Tibial artery (tissue), 4 donors: ENCODE measurements at regions not wholly inside any gene's neighbourhood (a gene's known extent, or its start where the extent isn't known, plus 50 kb on each side); places are given as distances from the start of the nearest gene placed in this dataset.

ENCODE experiments used
- DNase-seq, 2 donors: peaks; one replicate each; pipeline ENCODE4 v3.0.0-alpha.2; 2019
- H3K27ac ChIP-seq, 2 donors: fragments of 200-600 bp; sonication (generic) in 1 of 2; 1 replicate in 1 of 2; 2 replicates in 1 of 2; pipeline ENCODE4 v1.5.1; 2018 to 2019; ENCODE audit warnings: mild to moderate bottlenecking in 1 of 2
- H3K27me3 ChIP-seq, 2 donors: fragments of 200-600 bp; sonication (generic) in 1 of 2; one replicate each; pipeline versions ENCODE4 v1.5.1 to v1.6.0; 2016 to 2019
- H3K36me3 ChIP-seq, 3 donors: fragments of 200-600 bp; sonication (generic) in 2 of 3; one replicate each; pipeline ENCODE4 v1.5.1; 2016 to 2019; ENCODE audit warnings: mild to moderate bottlenecking in 2 of 3
- H3K4me1 ChIP-seq, 4 donors: fragments of 200-600 bp; sonication (generic) in 2 of 4; 1 replicate in 3 of 4; 2 replicates in 1 of 4; pipeline ENCODE4 v1.5.1; 2016 to 2019
- H3K4me3 ChIP-seq, 2 donors: fragments of 200-600 bp; sonication (generic) in 1 of 2; 1 replicate in 1 of 2; 2 replicates in 1 of 2; pipeline ENCODE4 v1.5.1; 2018 to 2019; ENCODE audit warnings: mild to moderate bottlenecking in 2 of 2
- H3K9me3 ChIP-seq, 3 donors: fragments of 200-600 bp; sonication (generic) in 1 of 3; one replicate each; pipeline ENCODE4 v1.5.1; 2016 to 2019
- CTCF ChIP-seq, 2 experiments: fragments of 200-600 bp in 1 of 2; fragments of 450-650 bp in 1 of 2; IDR thresholded peaks; one replicate each; pipeline ENCODE4 v1.5.1; 2017 to 2019; ENCODE audit warnings: antibody characterized with exemption in 2 of 2, mild to moderate bottlenecking in 1 of 2, moderate library complexity in 1 of 2
- intact Hi-C: fragments of 100-400 bp; cut with DNase I; formaldehyde crosslinking; loops from one replicate; pipeline ENCODE4 v1.15.0; 2023; ENCODE audit warnings: low total_unique reads

- Histone ChIP-seq H3K27ac (no peak overlapping the region), H3K27me3 (no peaks in the 10 kb centered on the region), H3K4me3 (no peak overlapping the region), H3K9me3 (no peaks in the 10 kb centered on the region), H3K36me3 (no peaks in the 10 kb centered on the region), H3K4me1 (peaks cover 0 to 6% (median 0%) of the 10 kb centered on the region in 4 donors)
- DNase-seq: no peak
- no peak for TF ChIP-seq CTCF (IDR thresholded peaks at IDR 0.05)
- intact Hi-C loops: no loop called here
These were observed 392.7 kb downstream of the RPS29 start for GRCh38 chr14:49193332-49194065.

- no peak for DNase-seq
- Histone ChIP-seq H3K9me3 (peaks cover 0 to 6% (median 0%) of the 10 kb centered on the region in 3 donors), H3K27ac (no peak overlapping the region), H3K4me1 (peaks cover 0 to 6% (median 0%) of the 10 kb centered on the region in 4 donors), H3K36me3 (no peaks in the 10 kb centered on the region), H3K4me3 (no peak overlapping the region), H3K27me3 (no peaks in the 10 kb centered on the region)
- no peak for TF ChIP-seq CTCF (IDR thresholded peaks at IDR 0.05)
- intact Hi-C loops: no loop called here
These were observed 394.8 kb downstream of the RPS29 start for GRCh38 chr14:49191380-49191779.

GRCh38 chr14:49189375-49189774 is 396.8 kb downstream of the RPS29 start:
- intact Hi-C loops: no loop called here
- no peak overlapping the region for H3K27ac ChIP-seq
- H3K4me1 ChIP-seq: peaks cover 0 to 6% (median 0%) of the 10 kb centered on the region in 4 donors
- H3K36me3 ChIP-seq: no peaks in the 10 kb centered on the region
- no peak for DNase-seq
- no peak for TF ChIP-seq CTCF (IDR thresholded peaks at IDR 0.05)
- no peaks in the 10 kb centered on the region for H3K27me3 ChIP-seq
- peaks cover 0 to 6% (median 0%) of the 10 kb centered on the region in 3 donors for H3K9me3 ChIP-seq
- H3K4me3 ChIP-seq: no peak overlapping the region

GRCh38 chr14:49187799-49188198 is 398.4 kb downstream of the RPS29 start:
- DNase-seq: no peak
- intact Hi-C loops: no loop called here
- Histone ChIP-seq H3K27ac (no peak overlapping the region), H3K36me3 (no peaks in the 10 kb centered on the region), H3K9me3 (peaks cover 0 to 6% (median 0%) of the 10 kb centered on the region in 3 donors), H3K4me3 (no peak overlapping the region), H3K4me1 (no peaks in the 10 kb centered on the region), H3K27me3 (no peaks in the 10 kb centered on the region)
- no peak for TF ChIP-seq CTCF (IDR thresholded peaks at IDR 0.05)

- H3K27ac ChIP-seq: no peak overlapping the region
- H3K9me3 ChIP-seq: peaks cover 0 to 7% (median 0%) of the 10 kb centered on the region in 3 donors
- intact Hi-C loops: no loop called here
- no peaks in the 10 kb centered on the region for H3K36me3 ChIP-seq
- no peak overlapping the region for H3K4me3 ChIP-seq
- no peaks in the 10 kb centered on the region for H3K27me3 ChIP-seq
- peak; percentile 37 to 38 for TF ChIP-seq CTCF (IDR thresholded peaks at IDR 0.05)
- DNase-seq: no peak
- no peaks in the 10 kb centered on the region for H3K4me1 ChIP-seq
These were observed 412.3 kb downstream of the RPS29 start for GRCh38 chr14:49173765-49174373.
